ENCODE measurements at regions not wholly inside any gene's neighbourhood (a gene's known extent, or its start where the extent isn't known, plus 50 kb on each side); places are given as distances from the start of the nearest gene placed in this dataset.
"Not testable (repeated sequence)": the region's sequence is repeated elsewhere in the genome, so short reads cannot be mapped to it uniquely, and the experiment has no call there.

GRCh38 chr17:55898195-55898594 is 147.3 kb downstream of the PCTP start:
- ATAC-seq (ENCODE audit: poor library complexity) = no peak
- intact Hi-C loops (cut with DNase I) = no loop called here

GRCh38 chr17:55900188-55900587 is 149.3 kb downstream of the PCTP start:
- DNase-seq (no peak), ATAC-seq (ENCODE audit: poor library complexity) (no peak)
- intact Hi-C loops (cut with DNase I) = no loop called here

More at GRCh38 chr17:55898195-55898594, 147.3 kb downstream of the PCTP start:
- no peak for DNase-seq

- ATAC-seq (ENCODE audit: poor library complexity) (no peak), DNase-seq (peak; percentile 41)
- intact Hi-C loops (cut with DNase I) = no loop called here
Measured at GRCh38 chr17:55903028-55903690, 152.3 kb downstream of the PCTP start.

- intact Hi-C loops (cut with DNase I) = no loop called here
- no peak for DNase-seq
- ATAC-seq (ENCODE audit: poor library complexity) = no peak
Measured at GRCh38 chr17:55909776-55910175, 158.9 kb downstream of the PCTP start.

GRCh38 chr17:55911186-55911585 is 160.3 kb downstream of the PCTP start:
- ATAC-seq (ENCODE audit: poor library complexity) (no peak), DNase-seq (no peak)
- intact Hi-C loops (cut with DNase I) = no loop called here

- ATAC-seq (ENCODE audit: poor library complexity) (no peak), DNase-seq (no peak)
- intact Hi-C loops (cut with DNase I) = no loop called here
Measured at GRCh38 chr17:55925440-55925839, 174.6 kb downstream of the PCTP start.

GRCh38 chr17:55926276-55926990 is 175.6 kb downstream of the PCTP start:
- intact Hi-C loops (cut with DNase I) = no loop called here
- no peak for ATAC-seq (ENCODE audit: poor library complexity)
- no peak for DNase-seq

- intact Hi-C loops (cut with DNase I) = no loop called here
Measured at GRCh38 chr17:55930291-55930809, 179.5 kb downstream of the PCTP start.

GRCh38 chr17:55931446-55931845 is 180.6 kb downstream of the PCTP start:
- intact Hi-C loops (cut with DNase I) = no loop called here
- DNase-seq (no peak), ATAC-seq (ENCODE audit: poor library complexity) (no peak)

More at GRCh38 chr17:55930291-55930809, 179.5 kb downstream of the PCTP start:
- ATAC-seq (ENCODE audit: poor library complexity) (no peak), DNase-seq (no peak)

- ATAC-seq (ENCODE audit: poor library complexity) (no peak), DNase-seq (no peak)
- intact Hi-C loops (cut with DNase I) = no loop called here
Measured at GRCh38 chr17:55932973-55933372, 182.1 kb downstream of the PCTP start.

GRCh38 chr17:55939181-55939810 is 188.4 kb downstream of the PCTP start:
- ATAC-seq (ENCODE audit: poor library complexity); intact Hi-C loops (cut with DNase I); DNase-seq: not testable (repeated sequence)

GRCh38 chr17:55959756-55960155 is 193.5 kb upstream of the ANKFN1 start:
- ATAC-seq (ENCODE audit: poor library complexity) = no peak
- intact Hi-C loops (cut with DNase I) = no loop called here
- no peak for DNase-seq

GRCh38 chr17:55961386-55961785 is 191.9 kb upstream of the ANKFN1 start:
- ATAC-seq (ENCODE audit: poor library complexity) (no peak), DNase-seq (no peak)
- intact Hi-C loops (cut with DNase I) = no loop called here

GRCh38 chr17:55962951-55963401 is 190.3 kb upstream of the ANKFN1 start:
- DNase-seq (peak; percentile 44), ATAC-seq (ENCODE audit: poor library complexity) (no peak)
- intact Hi-C loops (cut with DNase I) = no loop called here

- DNase-seq (no peak), ATAC-seq (ENCODE audit: poor library complexity) (no peak)
- intact Hi-C loops (cut with DNase I) = no loop called here
Measured at GRCh38 chr17:55964191-55964590, 189.1 kb upstream of the ANKFN1 start.

GRCh38 chr17:55965051-55965450 is 188.2 kb upstream of the ANKFN1 start:
- intact Hi-C loops (cut with DNase I) = no loop called here
- DNase-seq = no peak
- no peak for ATAC-seq (ENCODE audit: poor library complexity)

GRCh38 chr17:55969562-55970324 is 183.5 kb upstream of the ANKFN1 start:
- DNase-seq = no peak
- ATAC-seq (ENCODE audit: poor library complexity) = no peak
- intact Hi-C loops (cut with DNase I) = no loop called here

- ATAC-seq (ENCODE audit: poor library complexity) (no peak), DNase-seq (no peak)
- intact Hi-C loops (cut with DNase I) = no loop called here
Measured at GRCh38 chr17:55978578-55978977, 174.7 kb upstream of the ANKFN1 start.

- ATAC-seq (ENCODE audit: poor library complexity) (no peak), DNase-seq (no peak)
- intact Hi-C loops (cut with DNase I) = no loop called here
Measured at GRCh38 chr17:55983096-55983495, 170.2 kb upstream of the ANKFN1 start.
